K562 (cell line): ENCODE measurements at regions not wholly inside any gene's neighbourhood (a gene's known extent, or its start where the extent isn't known, plus 50 kb on each side); places are given as distances from the start of the nearest gene placed in this dataset.

Source experiments
- ATAC-seq: fragments of 200-7000 bp; cut with Tn5 transposase; 3 replicates; pipeline ENCODE4 v1.9.1; 2020; ENCODE audit warnings: moderate library complexity
- BruUV-seq: library from RNA; stranded (reverse); fragments of 400-500 nt; replicated peaks from 2 replicates; lab custom pipeline; 2021; lab: Mats Ljungman, UMichigan
- CTCF ChIA-PET: fragments of 300-600 bp; formaldehyde crosslinking; extraction: SDS; loops from one replicate; lab custom pipeline; 2021; ENCODE audit warnings: low intra/inter-chr PET ratio; lab: Yijun Ruan, JAX
- POLR2A ChIA-PET: fragments of 300-600, 350-650 bp; sonication (Branson Sonifier 250); formaldehyde crosslinking; extraction: SDS; loops from one replicate; lab custom pipeline; 2021; ENCODE audit warnings: antibody characterized with exemption, inconsistent platforms; lab: Yijun Ruan, JAX
- DNase-seq, 4 experiments: peaks; one replicate each; pipeline versions ENCODE4 v3.0.0 to v3.0.0-alpha.2; 2011 to 2018; ENCODE audit warnings: low spot score in 3 of 4, mixed read lengths in 3 of 4; ENCODE audit errors: extremely low read depth in 1 of 4
- FAIRE-seq: peaks from 2 replicates; lab custom pipeline; 2011; peaks lifted over from hg19 to GRCh38; lab: Jason Lieb, UNC
- H2AFZ ChIP-seq: 2 replicates; pipeline ENCODE4 v1.6.0; 2011; ENCODE audit warnings: low read depth, low read length, control low read depth, inconsistent platforms
- H3K27ac ChIP-seq: fragments of 200-600 bp; 3 replicates; pipeline ENCODE4 v1.8.0; 2011; ENCODE audit warnings: low read depth, mild to moderate bottlenecking, control low read depth, inconsistent platforms, low read length, moderate library complexity, mixed read lengths; ENCODE audit errors: extremely low read depth
- H3K27me3 ChIP-seq, 2 experiments: fragments of 300-600 bp in 1 of 2; 2 replicates in 1 of 2; 3 replicates in 1 of 2; pipeline versions ENCODE4 v1.6.0 to v1.8.0; 2011; ENCODE audit warnings: inconsistent platforms in 2 of 2, low read length in 2 of 2, mild to moderate bottlenecking in 1 of 2, mixed read lengths in 1 of 2, moderate library complexity in 1 of 2; ENCODE audit not compliant: control insufficient read depth in 2 of 2, insufficient read depth in 2 of 2
- H3K36me3 ChIP-seq: fragments of 300-600 bp; 3 replicates; pipeline ENCODE4 v1.8.0; 2011; ENCODE audit warnings: mild to moderate bottlenecking, low read length, inconsistent platforms; ENCODE audit not compliant: control insufficient read depth, insufficient read depth
- H3K4me1 ChIP-seq, 2 experiments: fragments of 200-600 bp in 1 of 2; replicated peaks in 1 of 2; 2 replicates in 1 of 2; 3 replicates in 1 of 2; pipeline versions ENCODE4 v1.5.1 to v1.8.0; 2011; ENCODE audit warnings: inconsistent platforms in 2 of 2, low read length in 2 of 2, mild to moderate bottlenecking in 1 of 2, mixed read lengths in 1 of 2, moderate library complexity in 1 of 2; ENCODE audit not compliant: control insufficient read depth in 2 of 2, insufficient read depth in 2 of 2
- H3K4me2 ChIP-seq: 2 replicates; pipeline ENCODE4 v1.6.1; 2011; ENCODE audit warnings: low read length, control low read depth, inconsistent platforms, mixed read lengths; ENCODE audit not compliant: insufficient read depth
- H3K4me3 ChIP-seq: fragments of 200-600 bp; sonication (generic), shearing (Covaris generic); 2 replicates; pipeline ENCODE4 v1.5.1; 2016; ENCODE audit warnings: control low read depth, inconsistent platforms
- H3K79me2 ChIP-seq: fragments of 200-600 bp; 3 replicates; pipeline ENCODE4 v1.8.0; 2011; ENCODE audit warnings: low read length, inconsistent platforms; ENCODE audit not compliant: control insufficient read depth, insufficient read depth
- H3K9ac ChIP-seq, 2 experiments: 2 replicates each; pipeline versions ENCODE4 v1.6.0 to v1.6.1; 2011; ENCODE audit warnings: low read depth in 2 of 2, low read length in 2 of 2, control low read depth in 1 of 2, inconsistent platforms in 1 of 2, mild to moderate bottlenecking in 1 of 2, mixed read lengths in 1 of 2; ENCODE audit not compliant: insufficient read depth in 1 of 2
- H3K9me1 ChIP-seq: one replicate; pipeline ENCODE4 v1.6.0; 2011; ENCODE audit warnings: inconsistent platforms, mild to moderate bottlenecking, low read length, moderate library complexity; ENCODE audit not compliant: control insufficient read depth, insufficient read depth
- H3K9me3 ChIP-seq: replicated peaks from 2 replicates; pipeline ENCODE4 v1.5.1; 2011; ENCODE audit warnings: low read depth, low read length, inconsistent platforms; ENCODE audit not compliant: control insufficient read depth, insufficient read depth
- H4K20me1 ChIP-seq: replicated peaks from 2 replicates; pipeline ENCODE4 v1.6.1; 2011; ENCODE audit warnings: low read length, inconsistent platforms, mixed read lengths; ENCODE audit not compliant: control insufficient read depth, insufficient read depth
- BDP1 ChIP-seq: IDR thresholded peaks from 3 replicates; pipeline ENCODE4 v1.6.1; 2011; ENCODE audit not compliant: insufficient read length, insufficient read depth
- CBFB ChIP-seq: sonication (generic); formaldehyde crosslinking; IDR thresholded peaks from 2 replicates; pipeline ENCODE4 v1.4.0; 2020; ENCODE audit warnings: mild to moderate bottlenecking, missing genetic modification reagents
- CBX5 ChIP-seq: IDR thresholded peaks from 2 replicates; pipeline ENCODE4 v1.6.1; 2014; ENCODE audit warnings: low read depth, borderline replicate concordance
- E2F6 ChIP-seq, 2 experiments: IDR thresholded peaks; 2 replicates each; pipeline ENCODE4 v1.6.1; 2011; ENCODE audit warnings: borderline replicate concordance in 1 of 2, control low read depth in 1 of 2, low read depth in 1 of 2, low read length in 1 of 2, mild to moderate bottlenecking in 1 of 2, mixed read lengths in 1 of 2, moderate library complexity in 1 of 2; ENCODE audit not compliant: insufficient read depth in 1 of 2, insufficient read length in 1 of 2, poor library complexity in 1 of 2, severe bottlenecking in 1 of 2; ENCODE audit errors: extremely low read depth in 1 of 2
- HMGXB4 ChIP-seq: sonication (generic); formaldehyde crosslinking; IDR thresholded peaks from 2 replicates; pipeline ENCODE4 v1.8.1; 2023; ENCODE audit warnings: mild to moderate bottlenecking, missing genetic modification reagents
- ILF3 ChIP-seq: fragments of 450-650 bp; IDR thresholded peaks from 2 replicates; pipeline ENCODE4 v1.6.1; 2018; ENCODE audit warnings: antibody characterized with exemption, mild to moderate bottlenecking, moderate library complexity, borderline replicate concordance
- MXI1 ChIP-seq: IDR thresholded peaks from 2 replicates; pipeline ENCODE4 v1.6.1; 2011; ENCODE audit warnings: low read depth, mild to moderate bottlenecking, improper control_type of control experiment, low read length
- NR2F6 ChIP-seq: fragments of 450-650 bp; formaldehyde crosslinking; IDR thresholded peaks from 2 replicates; pipeline ENCODE4 v1.4.0; 2020; ENCODE audit warnings: mild to moderate bottlenecking
- PTTG1 ChIP-seq: fragments of 450-650 bp; IDR thresholded peaks from 2 replicates; pipeline ENCODE4 v1.6.1; 2016; ENCODE audit warnings: low read depth, mild to moderate bottlenecking, missing genetic modification characterization, missing compliant biosample characterization
- SMARCA4 ChIP-seq: fragments of 450-650 bp; IDR thresholded peaks from 2 replicates; pipeline ENCODE4 v1.6.1; 2016
- ZNF639 ChIP-seq, 2 experiments: fragments of 200-800 bp in 1 of 2; sonication (Bioruptor generic) in 1 of 2; sonication (generic) in 1 of 2; formaldehyde crosslinking in 1 of 2; IDR thresholded peaks in 1 of 2; conservative IDR thresholded peaks in 1 of 2; 2 replicates each; pipeline versions ENCODE4 v1.5.0 to v1.6.1; 2016 to 2020; ENCODE audit warnings: missing compliant biosample characterization in 1 of 2, missing genetic modification characterization in 1 of 2, missing genetic modification reagents in 1 of 2
- WGBS: fragments of 100-300 bp; shearing (Covaris generic); methylation state at CpG from one replicate; pipeline ENCODE4 v1.1.6; 2016; ENCODE audit warnings: low coverage, mixed read lengths; ENCODE audit not compliant: insufficient coverage; ENCODE audit errors: missing lambda C conversion rate; 5-methylcytosine and 5-hydroxymethylcytosine counted together
- in situ Hi-C: fragments of 300-500 bp; cut with MboI; formaldehyde crosslinking; loops from 4 replicates; pipeline ENCODE4 v1.15.0; 2018; ENCODE audit warnings: inconsistent platforms, mixed read lengths
- intact Hi-C: fragments of 100-400 bp; cut with micrococcal nuclease; formaldehyde crosslinking; loops from 2 replicates; pipeline ENCODE4 v1.14.2; 2022

GRCh38 chr12:128120035-128120434, 146.9 kb upstream of the TMEM132C start:
- intact Hi-C loops: no loop called here
- Histone ChIP-seq H3K4me1 (no peaks in the 10 kb centered on the region), H3K27me3 (no peaks in the 10 kb centered on the region), H3K27ac (no peak overlapping the region), H3K4me2 (no peak overlapping the region), H3K36me3 (no peaks in the 10 kb centered on the region), H3K9me1 (no peaks in the 10 kb centered on the region), H3K4me3 (no peak overlapping the region), H3K9ac (no peak overlapping the region), H4K20me1 (no peaks in the 10 kb centered on the region), H3K79me2 (no peaks in the 10 kb centered on the region), H2AFZ (no peak overlapping the region), H3K9me3 (peaks cover 4% of the 10 kb centered on the region; the same call in 1 of the 2 replicates)
- no peak for DNase-seq
- in situ Hi-C loops: no loop called here
- FAIRE-seq: no peak
- TF ChIP-seq CBX5 (no peak), BDP1 (no peak)
- ChIA-PET POLR2A (no interaction called here), CTCF (no interaction called here)
- ATAC-seq: no peak
- BruUV-seq: no TSS peak
- 3% methylated on average over 4 of the region's 4 CpGs for WGBS

- Histone ChIP-seq H3K4me3 (no peak overlapping the region), H3K4me2 (no peak overlapping the region), H3K79me2 (no peaks in the 10 kb centered on the region), H3K27ac (no peak overlapping the region), H2AFZ (no peak overlapping the region), H3K9ac (no peak overlapping the region), H3K27me3 (no peaks in the 10 kb centered on the region), H3K9me3 (peaks cover 4% of the 10 kb centered on the region; the same call in 1 of the 2 replicates), H3K4me1 (no peaks in the 10 kb centered on the region), H3K9me1 (no peaks in the 10 kb centered on the region), H4K20me1 (no peaks in the 10 kb centered on the region), H3K36me3 (no peaks in the 10 kb centered on the region)
- no peak for DNase-seq
- in situ Hi-C loops: no loop called here
- intact Hi-C loops: no loop called here
- no peak for FAIRE-seq
- no peak for TF ChIP-seq HMGXB4 (CRISPR knock-in tag)
- no peak for TF ChIP-seq ZNF639 (CRISPR knock-in tag; conservative IDR thresholded peaks at IDR 0.05 in 1 of 2, IDR thresholded peaks at IDR 0.05 in 1 of 2)
- no peak for TF ChIP-seq NR2F6 (CRISPR knock-in tag)
- TF ChIP-seq PTTG1 (tag): no peak
- TF ChIP-seq MXI1: no peak
- TF ChIP-seq SMARCA4: no peak
- TF ChIP-seq E2F6 (IDR thresholded peaks at IDR 0.05; ENCODE audit: borderline replicate concordance in 1 of 2, extremely low read depth in 1 of 2, insufficient read depth in 1 of 2, insufficient read length in 1 of 2, low read depth in 1 of 2, low read length in 1 of 2, poor library complexity in 1 of 2, severe bottlenecking in 1 of 2): no peak
- TF ChIP-seq CBFB (CRISPR knock-in tag): no peak
- TF ChIP-seq ILF3: no peak
- CTCF ChIA-PET: no interaction called here
- BruUV-seq: no TSS peak
- 0% methylated on average over 2 of the region's 3 CpGs for WGBS
- POLR2A ChIA-PET: no interaction called here
- no peak for ATAC-seq
These were observed 145.5 kb upstream of the TMEM132C start for GRCh38 chr12:128121424-128121823.
